GM19043 (cell line): ENCODE measurements at regions not wholly inside any gene's neighbourhood (a gene's known extent, or its start where the extent isn't known, plus 50 kb on each side); places are given as distances from the start of the nearest gene placed in this dataset.

Source experiments
- ATAC-seq: cut with Tn5 transposase; IDR thresholded peaks from one replicate; pipeline ENCODE4 v1.9.1; 2021; ENCODE audit warnings: low read depth; ENCODE audit not compliant: unreplicated experiment

DNA sequence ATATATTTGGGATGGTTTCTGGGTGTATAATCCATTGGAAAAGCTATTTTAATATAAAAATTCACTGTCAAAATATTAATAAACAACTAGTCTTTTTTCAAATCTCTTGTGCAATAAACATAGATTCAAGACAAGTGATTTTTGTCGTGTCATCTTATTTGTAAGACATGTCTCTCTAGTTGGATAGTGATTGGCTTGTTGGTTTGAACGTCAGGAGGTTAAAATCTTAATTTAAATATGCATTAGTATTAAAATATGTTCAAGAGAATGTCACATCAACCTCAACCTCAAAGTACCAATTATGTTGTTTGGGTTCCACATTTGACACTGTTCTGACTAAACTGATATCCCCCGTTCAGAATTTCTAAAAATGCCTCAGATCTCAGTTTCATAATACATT is 287.6 kb downstream of the CASP12 start:
- ATAC-seq = no peak

DNA sequence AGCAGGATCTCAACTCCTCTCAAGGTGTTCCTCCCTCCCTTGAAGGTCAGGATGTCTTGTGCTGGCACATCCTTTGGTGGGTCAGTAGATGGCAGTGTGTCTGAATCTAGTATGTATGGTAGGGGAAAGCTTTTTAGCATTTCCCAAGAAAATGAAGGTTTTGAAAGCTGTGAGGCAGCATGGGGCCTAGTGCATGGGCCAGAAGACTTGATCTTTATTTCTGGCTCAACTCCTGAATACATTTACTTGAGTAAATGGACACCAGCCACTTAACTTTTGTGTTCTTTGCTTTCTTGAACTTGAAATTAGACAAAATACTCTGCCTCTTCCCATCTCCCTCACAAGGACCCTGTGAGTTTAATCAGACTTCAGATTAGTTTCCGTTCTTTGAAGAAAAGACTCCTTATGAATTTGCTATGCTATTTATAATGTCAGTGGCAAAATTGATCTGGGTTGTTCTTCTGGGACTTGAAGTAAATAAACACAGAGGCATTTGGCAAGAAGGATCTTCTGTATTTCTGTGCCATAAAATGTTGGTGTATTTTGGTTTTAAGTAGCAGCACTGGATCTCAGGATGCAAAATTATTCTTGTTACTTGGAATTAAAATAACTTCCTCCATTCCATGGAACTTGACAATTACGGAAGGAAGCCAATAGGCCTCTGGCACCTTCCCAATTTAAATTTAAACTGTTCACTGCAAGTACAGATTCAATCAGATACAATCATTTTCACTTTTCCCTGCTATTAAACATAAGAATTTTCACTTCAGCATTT is 288.8 kb downstream of the CASP12 start:
- peak; percentile 83 for ATAC-seq

DNA sequence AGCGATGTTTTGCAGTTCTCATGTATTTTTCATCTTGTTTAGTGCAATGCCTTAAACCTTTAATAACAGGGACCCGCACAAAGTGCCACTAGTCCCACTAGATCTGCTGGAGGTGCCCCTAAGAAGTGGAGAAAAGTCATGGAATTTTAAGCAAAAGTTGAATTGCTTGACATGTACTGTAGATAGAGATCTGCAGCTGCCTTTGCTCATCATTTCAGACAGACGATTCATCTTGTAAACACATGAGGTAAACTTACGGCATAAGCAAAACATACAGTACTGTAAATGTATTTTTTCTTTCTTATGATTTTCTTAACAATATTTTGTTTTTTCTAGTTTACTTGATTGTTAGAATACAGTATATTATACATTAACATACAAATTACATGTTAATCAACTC is 295.6 kb downstream of the CASP12 start:
- no peak for ATAC-seq

DNA sequence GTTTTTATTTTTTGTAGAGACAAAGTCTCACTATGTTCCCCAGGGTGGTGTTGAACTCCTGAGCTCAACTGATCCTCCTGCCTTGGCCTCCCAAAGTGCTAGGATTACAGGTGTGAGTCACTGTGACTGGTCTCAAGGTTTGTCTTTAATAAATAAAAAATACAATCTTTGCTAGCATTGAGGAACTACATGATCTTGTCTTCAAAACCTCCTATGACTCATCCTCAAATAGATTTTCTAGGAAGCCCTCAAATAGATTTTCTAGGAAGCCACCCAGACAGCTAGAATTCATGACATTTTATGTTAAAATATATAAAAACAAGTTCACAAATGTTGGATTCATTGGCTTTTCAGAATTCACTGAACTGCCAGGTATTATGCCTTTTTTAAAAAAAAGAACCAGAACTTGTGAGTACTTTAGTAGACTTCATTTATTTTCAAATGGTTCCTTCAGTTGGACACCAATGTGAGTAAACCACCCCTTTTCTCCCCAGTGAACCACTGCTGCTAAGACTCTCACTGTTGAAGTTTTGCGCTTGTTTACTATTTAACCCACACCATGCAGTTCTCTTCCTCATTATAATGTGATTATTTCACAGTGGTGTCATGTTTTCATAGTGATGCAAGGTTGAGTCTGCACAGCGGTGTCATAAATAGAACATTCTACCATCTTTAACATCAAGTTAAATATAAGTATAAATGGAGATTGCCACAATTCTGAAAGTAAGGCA is 303.9 kb downstream of the CASP12 start:
- no peak for ATAC-seq

DNA sequence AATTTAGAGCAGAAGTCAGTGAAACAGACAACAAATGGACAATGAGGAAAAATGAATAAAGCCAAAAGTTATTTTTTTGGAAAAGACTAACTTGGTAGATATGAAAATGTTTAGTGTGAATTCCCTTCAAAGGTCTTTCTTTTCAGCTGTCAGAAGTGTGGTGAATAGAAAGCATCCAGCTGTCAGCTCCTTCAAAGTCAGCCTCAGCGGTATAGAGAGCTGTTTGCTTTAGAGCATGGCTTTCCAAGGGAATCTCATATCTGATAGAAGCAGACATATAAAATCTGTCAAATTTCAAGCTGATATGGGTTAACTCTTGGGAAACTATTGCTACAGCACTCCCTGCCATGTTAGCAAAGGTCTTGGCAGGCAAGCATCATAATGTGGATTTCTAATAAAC is 309.3 kb downstream of the CASP12 start:
- no peak for ATAC-seq

DNA sequence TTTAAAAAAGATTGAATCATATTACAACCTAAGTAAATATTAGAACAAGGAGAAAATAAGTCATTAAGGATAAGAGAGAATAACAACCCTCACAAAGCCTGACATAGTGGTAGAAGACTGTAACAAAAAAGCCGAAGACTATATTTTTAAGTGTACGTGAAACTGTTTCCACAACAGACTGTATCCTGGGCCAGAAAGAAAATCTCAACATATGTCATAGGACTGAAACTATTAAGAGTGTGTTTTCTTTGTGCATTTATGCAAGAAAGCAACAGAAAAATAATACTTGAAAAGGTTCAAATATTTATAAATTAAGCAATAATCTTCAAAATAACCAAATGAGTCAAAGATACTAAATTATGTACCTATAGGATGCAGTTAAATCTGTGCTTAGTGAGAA is 309.8 kb downstream of the CASP12 start:
- ATAC-seq = no peak

DNA sequence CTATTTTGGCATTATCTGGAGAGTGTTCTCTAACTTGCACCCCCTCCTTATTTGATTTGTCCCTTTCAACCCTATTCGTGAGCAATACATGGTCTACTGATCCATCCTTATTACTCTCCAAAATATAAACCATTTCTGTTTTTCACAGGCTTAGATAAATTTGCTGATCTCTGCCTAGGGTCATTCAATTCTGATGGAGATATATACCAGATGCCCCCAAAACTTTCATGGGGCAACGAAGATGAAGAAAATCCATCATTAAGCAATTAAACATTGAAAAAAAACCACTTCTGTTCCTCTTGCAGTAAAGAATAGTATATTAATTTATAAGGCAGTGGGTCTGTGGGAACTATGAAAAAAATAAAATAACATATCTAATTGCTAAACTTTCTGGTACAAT is 313.4 kb downstream of the CASP12 start:
- ATAC-seq = no peak

DNA sequence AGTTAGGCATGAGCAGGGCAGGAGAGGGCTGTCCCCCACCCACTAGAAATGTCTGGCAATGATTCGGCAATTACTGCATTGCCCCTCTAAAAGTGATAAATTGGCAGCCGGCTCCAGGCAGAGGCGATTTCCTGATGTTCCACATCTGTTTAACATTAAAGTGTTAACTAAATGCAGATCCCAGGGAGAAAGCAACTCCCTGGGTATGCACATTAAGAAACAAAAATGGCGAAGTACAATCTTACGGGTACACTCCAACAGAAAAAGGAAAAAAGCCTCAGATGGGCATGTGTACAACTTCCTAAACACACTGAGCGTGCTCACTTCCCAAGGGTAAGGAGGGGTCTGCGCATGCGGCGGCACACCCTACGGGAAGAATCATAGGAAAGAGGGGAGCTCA is 314.4 kb downstream of the CASP12 start:
- ATAC-seq = no peak

DNA sequence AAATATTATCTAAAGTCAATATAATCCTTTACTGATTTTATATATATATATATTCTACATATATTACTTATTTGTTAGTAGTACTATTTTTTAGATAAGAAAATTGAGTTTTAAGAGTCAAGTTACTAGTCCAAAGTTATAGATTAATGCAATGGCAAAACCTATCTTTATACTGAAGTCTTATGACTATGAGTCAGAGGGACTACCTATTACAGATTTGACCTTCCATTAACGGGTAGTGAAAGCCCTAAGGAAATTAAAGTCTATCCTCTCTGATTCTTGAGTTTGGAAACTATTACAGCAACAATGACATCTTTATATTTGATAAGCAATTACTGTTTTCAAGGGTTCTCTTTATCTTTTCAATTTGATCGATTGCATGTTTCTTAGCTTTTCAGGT is 315.8 kb downstream of the CASP12 start:
- ATAC-seq = no peak

DNA sequence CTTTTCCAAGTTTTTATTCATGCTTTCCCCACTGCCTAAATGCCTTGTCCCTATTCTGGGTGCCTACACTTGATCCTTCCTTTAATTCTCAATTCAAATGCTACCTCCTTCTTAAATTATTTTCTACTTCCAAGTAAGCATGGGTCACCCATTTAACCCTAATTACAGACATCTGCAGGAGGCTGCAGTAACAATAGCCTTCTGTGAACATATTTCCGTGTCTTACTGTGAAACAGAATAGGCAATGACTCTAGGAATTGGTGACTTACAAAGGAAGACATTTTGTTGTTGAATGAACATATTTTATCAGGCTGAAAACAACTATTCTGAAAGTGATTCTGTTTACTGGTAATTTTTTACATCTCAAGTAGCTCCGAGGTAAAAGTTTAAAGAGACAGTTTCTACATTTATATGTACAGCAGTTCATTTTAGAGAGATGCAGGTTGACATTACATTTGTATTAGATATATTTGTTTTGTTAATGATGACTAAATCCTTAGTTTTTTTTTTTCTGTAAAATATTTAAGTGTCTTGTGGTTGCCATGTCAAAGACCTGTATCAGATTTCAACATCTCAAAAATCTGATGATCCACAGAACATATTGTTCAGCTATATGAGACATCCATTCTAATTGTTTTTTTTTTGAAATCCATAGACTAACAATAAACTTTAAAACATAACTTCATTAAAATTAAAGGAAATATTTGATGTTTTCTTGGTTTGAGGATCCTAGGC is 316.8 kb downstream of the CASP12 start:
- no peak for ATAC-seq

DNA sequence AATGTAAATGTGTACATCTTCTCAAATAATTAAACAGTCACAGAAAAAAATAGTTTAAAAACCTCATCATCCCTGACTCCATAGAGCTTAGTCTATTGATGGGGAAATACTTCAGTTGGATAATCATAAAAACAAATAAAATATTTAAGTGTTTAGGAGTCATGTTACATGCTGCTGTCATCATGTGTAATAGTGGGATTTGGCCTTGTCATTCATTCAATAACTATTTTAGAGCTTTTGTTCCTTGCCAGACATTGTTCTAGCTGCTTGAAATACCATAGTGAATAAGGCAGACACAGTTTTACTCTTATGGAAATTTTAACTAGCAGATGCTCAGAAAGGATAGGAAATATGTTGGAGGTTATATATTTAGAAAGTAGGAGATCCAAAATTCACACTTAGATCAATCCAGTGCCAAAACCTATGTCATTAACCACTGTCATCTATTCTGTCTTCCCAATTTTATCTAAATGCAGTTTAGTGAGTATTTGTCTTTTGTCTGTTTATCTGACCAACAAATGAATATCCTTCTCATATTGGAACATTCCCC is 324.7 kb downstream of the CASP12 start:
- ATAC-seq = no peak

DNA sequence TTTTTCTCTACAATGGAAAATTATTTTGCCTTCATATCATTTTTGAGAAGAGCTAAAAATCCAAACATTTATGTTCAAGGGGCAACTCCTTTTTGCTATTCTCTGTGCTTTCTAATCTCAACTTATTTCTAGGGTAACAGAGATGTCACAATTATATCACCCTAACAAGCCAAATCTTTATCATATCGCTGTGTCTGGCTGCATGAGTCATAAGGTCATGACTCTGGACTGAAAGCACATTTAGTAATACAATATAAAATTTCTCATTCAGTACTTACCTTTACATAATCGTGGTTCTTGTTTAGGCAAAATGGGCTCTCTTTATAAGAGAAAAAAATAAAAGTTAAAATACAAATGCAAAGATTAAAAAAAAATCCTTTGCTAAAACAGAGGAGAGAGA is 326.0 kb downstream of the CASP12 start:
- no peak for ATAC-seq

DNA sequence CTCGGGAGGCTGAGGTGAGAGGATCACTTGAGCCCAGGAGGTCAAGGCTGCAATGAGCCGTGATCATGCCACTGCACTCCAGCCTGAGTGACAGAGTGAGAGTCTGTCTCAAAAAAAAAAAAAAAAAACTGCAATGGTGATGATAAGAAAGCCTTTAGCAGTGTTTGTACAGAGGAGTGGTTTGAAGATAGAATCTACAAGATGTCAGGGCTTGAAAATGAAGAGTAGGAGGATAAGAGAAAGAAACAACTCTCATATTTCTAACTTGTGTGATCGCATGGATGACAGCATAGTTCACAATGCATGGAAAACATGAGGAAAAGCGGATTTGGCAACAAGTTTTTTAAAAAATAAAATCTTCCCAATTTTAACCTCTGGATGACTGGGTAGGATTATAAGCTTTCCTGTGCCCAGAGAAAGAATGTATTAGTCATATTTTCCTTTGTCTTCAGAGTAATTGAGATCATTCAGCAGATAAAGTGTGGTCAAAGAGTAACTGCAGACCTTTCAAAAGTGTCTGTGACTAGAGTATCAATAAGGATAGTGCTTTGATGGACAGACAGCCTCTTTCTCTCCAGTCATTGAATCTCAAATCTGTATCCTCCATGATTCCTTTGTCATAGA is 328.1 kb downstream of the CASP12 start:
- ATAC-seq = no peak

DNA sequence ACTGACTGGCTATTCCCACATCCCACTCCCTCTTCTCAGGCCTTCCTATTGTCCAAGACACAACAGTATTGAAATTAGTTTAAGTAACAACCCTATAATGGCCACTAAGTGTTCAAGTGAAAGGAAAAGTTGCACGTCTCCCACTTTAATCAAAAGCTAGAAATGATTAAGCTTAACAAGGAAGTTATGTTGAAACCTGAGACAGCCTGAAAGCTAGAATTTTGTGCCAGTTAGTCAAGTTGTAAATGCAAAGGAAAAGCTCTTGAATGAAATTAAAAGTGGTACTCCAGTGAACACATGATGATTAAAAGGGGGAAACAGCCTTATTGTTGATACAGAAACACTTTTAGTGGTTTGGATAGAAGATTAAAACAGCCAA is 332.7 kb downstream of the CASP12 start:
- no peak for ATAC-seq

DNA sequence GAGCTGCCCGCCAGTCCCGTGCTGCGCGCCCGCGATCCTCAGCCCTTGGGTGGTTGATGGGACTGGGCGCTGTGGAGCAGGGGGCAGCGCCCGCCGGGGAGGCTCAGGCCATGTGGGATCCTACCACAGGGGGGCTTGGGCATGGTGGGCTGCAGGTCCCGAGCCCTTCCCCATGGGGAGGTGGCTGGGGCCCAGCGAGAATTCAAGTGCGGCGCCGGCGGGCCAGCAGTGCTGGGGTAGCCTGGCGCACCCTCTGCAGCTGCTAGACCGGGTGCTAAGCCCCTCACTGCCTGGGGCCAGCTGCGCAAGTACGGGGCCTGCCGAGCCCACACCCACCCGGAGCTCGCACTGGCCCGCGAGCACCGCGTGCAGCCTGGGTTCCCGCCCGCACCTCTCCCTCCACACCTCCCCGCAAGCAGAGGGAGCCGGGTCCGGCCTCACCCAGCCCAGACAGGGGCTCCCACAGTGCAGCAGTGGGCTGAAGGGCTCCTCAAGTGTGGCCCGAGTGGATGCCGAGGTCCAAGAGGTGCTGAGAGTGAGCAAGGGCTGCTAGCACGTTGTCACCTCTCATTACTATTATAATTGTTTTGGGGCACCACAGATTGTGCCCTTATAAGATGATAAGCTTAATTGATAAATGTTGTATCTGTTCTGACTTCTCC is 333.2 kb downstream of the CASP12 start:
- ATAC-seq = no peak

DNA sequence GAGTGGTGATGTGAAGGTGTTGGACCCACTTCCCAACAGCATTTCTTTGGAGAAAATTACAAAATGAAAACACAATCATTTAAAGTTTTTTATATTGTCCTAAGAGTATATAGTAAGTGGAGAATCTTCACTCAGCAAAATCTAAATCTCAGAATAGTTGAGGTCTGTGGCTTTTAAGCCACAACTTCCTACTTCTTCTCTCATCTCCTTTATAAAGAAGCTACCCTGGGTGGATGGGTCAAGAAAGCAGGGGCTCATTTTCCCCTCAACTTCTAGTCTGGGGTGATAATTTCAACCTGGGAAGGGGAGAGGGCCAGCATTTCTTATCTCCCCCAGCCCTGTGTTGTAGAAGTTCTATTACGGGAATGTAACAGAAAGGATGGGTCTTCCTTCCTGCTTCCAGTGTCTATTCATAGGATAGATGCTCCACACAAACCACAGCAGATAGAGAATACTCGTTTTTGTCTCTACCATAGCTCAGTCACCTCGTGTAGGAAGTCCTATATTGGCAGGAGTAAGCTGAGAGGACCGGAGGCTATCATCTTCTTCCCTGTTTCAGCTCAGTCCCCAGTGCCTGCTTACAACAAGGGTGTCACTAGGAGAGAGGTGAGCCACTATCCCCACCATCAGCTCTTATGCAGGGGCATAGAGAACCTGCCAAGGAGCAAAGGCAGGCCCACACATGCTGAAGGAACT is 341.5 kb downstream of the CASP12 start:
- no peak for ATAC-seq

DNA sequence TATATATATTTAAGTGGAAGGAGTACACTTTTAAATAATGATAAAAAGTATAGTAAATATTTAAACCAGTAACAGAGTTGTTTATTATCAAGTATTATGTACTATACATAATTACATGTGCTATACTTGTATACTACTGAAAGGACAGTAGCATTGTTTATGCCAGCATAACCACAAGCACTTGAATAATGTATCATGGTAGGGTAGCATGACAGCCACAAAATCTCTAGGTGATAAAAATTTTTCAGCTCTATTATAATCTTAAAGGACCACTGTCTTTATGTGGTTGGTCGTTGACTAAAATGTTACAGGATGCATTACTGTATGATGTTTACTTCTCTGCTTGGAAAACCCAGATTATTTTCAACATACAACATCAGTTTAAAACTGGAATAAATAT is 349.2 kb downstream of the CASP12 start:
- ATAC-seq = no peak

DNA sequence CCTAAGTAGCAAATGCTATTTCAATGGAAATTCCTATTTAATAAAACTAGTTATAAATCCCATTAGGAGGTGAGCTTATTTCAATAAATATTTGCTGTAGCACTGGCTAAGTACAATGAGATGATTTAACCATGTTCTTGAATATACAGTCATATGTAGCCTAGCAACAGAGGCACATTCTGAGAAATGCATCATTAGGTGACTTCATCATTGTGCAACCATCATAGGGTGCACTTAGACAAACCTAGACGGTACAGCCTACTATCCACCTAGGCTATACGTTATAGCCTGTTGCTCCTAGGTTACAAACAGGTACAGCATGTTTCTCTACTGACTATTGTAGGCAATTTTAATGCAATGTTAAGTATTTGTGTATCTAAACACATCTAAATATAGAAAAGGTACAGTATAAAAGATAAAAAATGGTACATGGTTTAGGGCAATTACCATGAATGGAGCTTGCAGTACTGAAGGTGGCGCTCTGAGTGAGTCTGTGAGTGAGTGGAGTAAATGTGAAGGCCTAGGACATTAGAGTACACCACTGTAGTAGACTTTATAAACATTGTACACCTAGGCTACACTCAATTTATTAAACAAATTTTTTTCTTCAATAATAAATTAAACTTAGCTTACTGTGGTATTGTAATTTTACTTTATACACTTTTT is 350.1 kb downstream of the CASP12 start:
- ATAC-seq = no peak

DNA sequence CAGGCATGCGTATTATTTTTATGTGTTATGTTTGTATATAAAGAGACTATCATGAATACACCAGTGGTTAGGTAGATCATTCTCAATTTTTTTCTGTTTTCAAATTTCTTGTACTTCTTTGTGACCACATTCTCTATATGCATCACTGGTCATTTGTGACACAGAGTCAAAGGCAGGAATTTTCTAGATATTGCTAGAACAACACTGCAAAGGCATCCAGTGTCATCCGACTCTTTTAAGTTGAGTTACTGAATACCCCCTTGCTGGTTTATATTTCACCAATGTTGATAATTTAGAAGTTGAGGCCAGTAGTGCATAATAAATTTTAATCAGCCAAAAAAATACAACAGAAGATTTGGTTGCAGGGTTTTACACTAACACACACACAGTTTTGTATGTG is 351.8 kb downstream of the CASP12 start:
- no peak for ATAC-seq
